SH-SY5Y (cell line): ENCODE measurements at regions not wholly inside any gene's neighbourhood (a gene's known extent, or its start where the extent isn't known, plus 50 kb on each side); places are given as distances from the start of the nearest gene placed in this dataset.

Source experiments
- GATA2 ChIP-seq: IDR thresholded peaks from 2 replicates; pipeline ENCODE4 v1.6.1; 2011; ENCODE audit warnings: mild to moderate bottlenecking, low read depth, low read length
- GATA3 ChIP-seq: IDR thresholded peaks from 2 replicates; pipeline ENCODE4 v1.6.1; 2011; ENCODE audit warnings: low read depth, mild to moderate bottlenecking, low read length, moderate library complexity

GRCh38 chr9:106059886-106060285 is 365.5 kb downstream of the TMEM38B start:
- no peak for TF ChIP-seq GATA3
- no peak for TF ChIP-seq GATA2

- TF ChIP-seq GATA2 (no peak), GATA3 (no peak)
Measured at GRCh38 chr9:106060885-106061284, 366.5 kb downstream of the TMEM38B start.

- TF ChIP-seq GATA3 (no peak), GATA2 (no peak)
Measured at GRCh38 chr9:106062250-106062649, 367.9 kb downstream of the TMEM38B start.

GRCh38 chr9:106065136-106065535 is 370.8 kb downstream of the TMEM38B start:
- TF ChIP-seq GATA2: no peak
- TF ChIP-seq GATA3: no peak

GRCh38 chr9:106065579-106066214 is 371.4 kb downstream of the TMEM38B start:
- TF ChIP-seq GATA2 (no peak), GATA3 (no peak)

GRCh38 chr9:106066940-106067524 is 372.7 kb downstream of the TMEM38B start:
- TF ChIP-seq GATA2 (no peak), GATA3 (no peak)

- TF ChIP-seq GATA2: no peak
Measured at GRCh38 chr9:106069241-106069640, 374.9 kb downstream of the TMEM38B start.

- TF ChIP-seq GATA3 (no peak), GATA2 (no peak)
Measured at GRCh38 chr9:106072421-106072820, 378.1 kb downstream of the TMEM38B start.

- TF ChIP-seq GATA3 (no peak), GATA2 (no peak)
Measured at GRCh38 chr9:106074006-106074405, 379.7 kb downstream of the TMEM38B start.

- no peak for TF ChIP-seq GATA2
- TF ChIP-seq GATA3: no peak
Measured at GRCh38 chr9:106075236-106075959, 381.1 kb downstream of the TMEM38B start.

- TF ChIP-seq GATA3 (no peak), GATA2 (no peak)
Measured at GRCh38 chr9:106075960-106076327, 381.6 kb downstream of the TMEM38B start.

GRCh38 chr9:106076711-106077110 is 382.4 kb downstream of the TMEM38B start:
- TF ChIP-seq GATA2: no peak
- TF ChIP-seq GATA3: no peak

- TF ChIP-seq GATA2: no peak
- no peak for TF ChIP-seq GATA3
Measured at GRCh38 chr9:106077731-106078130, 383.4 kb downstream of the TMEM38B start.

- TF ChIP-seq GATA2 (no peak), GATA3 (no peak)
Measured at GRCh38 chr9:106082621-106083020, 388.3 kb downstream of the TMEM38B start.

- no peak for TF ChIP-seq GATA3
- no peak for TF ChIP-seq GATA2
Measured at GRCh38 chr9:106084702-106085101, 390.4 kb downstream of the TMEM38B start.

GRCh38 chr9:106085479-106085878 is 391.1 kb downstream of the TMEM38B start:
- TF ChIP-seq GATA3 (no peak), GATA2 (no peak)
